B cell (primary cell): ENCODE measurements at regions not wholly inside any gene's neighbourhood (a gene's known extent, or its start where the extent isn't known, plus 50 kb on each side); places are given as distances from the start of the nearest gene placed in this dataset.

Experiments used
- ATAC-seq: fragments of 200-7000 bp; cut with Tn5 transposase; one replicate; pipeline ENCODE4 v1.10.0; 2021; ENCODE audit warnings: low read depth, mild to moderate bottlenecking, moderate number of reproducible peaks, moderate library complexity
- CTCF ChIA-PET: fragments of 350-600 bp; sonication (Branson Sonifier 250); formaldehyde crosslinking; loops from one replicate; lab custom pipeline; 2021; ENCODE audit warnings: antibody characterized with exemption, inconsistent platforms; lab: Charles Lee
- POLR2A ChIA-PET: fragments of 350-600 bp; sonication (Branson Sonifier 250); formaldehyde crosslinking; loops from one replicate; lab custom pipeline; 2021; ENCODE audit warnings: antibody characterized with exemption; lab: Charles Lee
- DNase-seq: peaks from one replicate; pipeline ENCODE4 v3.0.0; 2013
- H2AFZ ChIP-seq: 2 replicates; pipeline ENCODE4 v1.6.1; 2012; ENCODE audit warnings: mild to moderate bottlenecking, low read depth, low read length; ENCODE audit not compliant: insufficient read depth, poor library complexity, severe bottlenecking
- H3K27ac ChIP-seq, 2 donors: 1 replicate in 1 of 2; 2 replicates in 1 of 2; pipeline ENCODE4 v1.5.1; 2012 to 2013; ENCODE audit warnings: low read length in 2 of 2, mild to moderate bottlenecking in 2 of 2, moderate library complexity in 1 of 2
- H3K27me3 ChIP-seq, 4 experiments: fragments of 200-600 bp in 1 of 4; sonication (generic) in 1 of 4; replicated peaks in 1 of 4; 1 replicate in 2 of 4; 2 replicates in 2 of 4; pipeline versions ENCODE4 v1.6.1 to v1.7.0; 2013 to 2016; ENCODE audit warnings: low read length in 3 of 4, mild to moderate bottlenecking in 2 of 4, mixed read lengths in 1 of 4, moderate library complexity in 1 of 4; ENCODE audit not compliant: insufficient read depth in 4 of 4, control insufficient read depth in 3 of 4; ENCODE audit errors: control extremely low read depth in 1 of 4
- H3K36me3 ChIP-seq, 2 experiments: replicated peaks in 1 of 2; 1 replicate in 1 of 2; 2 replicates in 1 of 2; pipeline versions ENCODE4 v1.6.1 to v1.7.1; 2013; ENCODE audit warnings: low read length in 1 of 2; ENCODE audit not compliant: insufficient read depth in 2 of 2, control insufficient read depth in 1 of 2; ENCODE audit errors: control extremely low read depth in 1 of 2, extremely low read depth in 1 of 2
- H3K4me1 ChIP-seq, 2 donors: fragments of 200-600 bp in 1 of 2; sonication (generic) in 1 of 2; 1 replicate in 1 of 2; 2 replicates in 1 of 2; pipeline versions ENCODE4 v1.5.1 to v1.6.1; 2013 to 2017; ENCODE audit warnings: low read length in 2 of 2; ENCODE audit not compliant: control insufficient read depth in 2 of 2, insufficient read depth in 2 of 2
- H3K4me2 ChIP-seq: replicated peaks from 2 replicates; pipeline ENCODE3; 2012; ENCODE audit warnings: mild to moderate bottlenecking, low read depth, low read length; ENCODE audit not compliant: poor library complexity, severe bottlenecking
- H3K4me3 ChIP-seq, 5 experiments: fragments of 200-600 bp in 1 of 5; sonication (generic) in 1 of 5; 1 replicate in 3 of 5; 2 replicates in 2 of 5; pipeline versions ENCODE4 v1.5.1 to v1.7.0; 2011 to 2016; ENCODE audit warnings: low read length in 4 of 5, mild to moderate bottlenecking in 4 of 5, low read depth in 2 of 5, control low read depth in 1 of 5, moderate library complexity in 1 of 5; ENCODE audit not compliant: insufficient read depth in 1 of 5; ENCODE audit errors: control extremely low read depth in 1 of 5, extremely low read depth in 1 of 5
- H3K79me2 ChIP-seq: fragments of 200-600 bp; sonication (generic); one replicate; pipeline ENCODE4 v1.6.0; 2016; ENCODE audit warnings: low read length; ENCODE audit not compliant: control insufficient read depth, insufficient read depth
- H3K9ac ChIP-seq: fragments of 200-600 bp; sonication (generic); 2 replicates; pipeline ENCODE4 v1.6.1; 2017; ENCODE audit warnings: mild to moderate bottlenecking, low read length, moderate library complexity
- H3K9me3 ChIP-seq, 3 donors: one replicate each; pipeline versions ENCODE4 v1.6.1 to v1.7.1; 2013; ENCODE audit warnings: low read length in 2 of 3; ENCODE audit not compliant: control insufficient read depth in 2 of 3, insufficient read depth in 1 of 3; ENCODE audit errors: control extremely low read depth in 1 of 3
- H4K20me1 ChIP-seq: 2 replicates; pipeline ENCODE4 v1.6.0; 2012; ENCODE audit warnings: mild to moderate bottlenecking, low read length; ENCODE audit not compliant: insufficient read depth, control insufficient read depth, poor library complexity, severe bottlenecking
- H3K27ac Mint-ChIP-seq: one replicate; pipeline ENCODE4 v1.8.0; 2021; ENCODE audit warnings: mixed read lengths
- H3K27me3 Mint-ChIP-seq: one replicate; pipeline ENCODE4 v1.8.0; 2021; ENCODE audit warnings: mixed read lengths
- H3K4me1 Mint-ChIP-seq: one replicate; pipeline ENCODE4 v1.8.0; 2021; ENCODE audit warnings: mixed read lengths
- H3K4me3 Mint-ChIP-seq: one replicate; pipeline ENCODE4 v1.8.0; 2021; ENCODE audit warnings: mixed read lengths
- H3K9me3 Mint-ChIP-seq: one replicate; pipeline ENCODE4 v1.8.0; 2022; ENCODE audit warnings: mixed read lengths; ENCODE audit not compliant: insufficient read depth
- CTCF ChIP-seq: fragments of 200-600 bp; IDR thresholded peaks from one replicate; pipeline ENCODE4 v1.8.0; 2022; ENCODE audit warnings: antibody characterized with exemption, mild to moderate bottlenecking
- EZH2 ChIP-seq: IDR thresholded peaks from 2 replicates; pipeline ENCODE4 v1.6.1; 2012; ENCODE audit warnings: borderline replicate concordance, low read depth, mild to moderate bottlenecking, moderate library complexity, low read length; ENCODE audit not compliant: insufficient read depth, poor library complexity, severe bottlenecking
- WGBS: methylation state at CpG from one replicate; pipeline ENCODE4 v1.1.5; 2013; ENCODE audit warnings: missing lambda C conversion rate; ENCODE audit not compliant: insufficient coverage; 5-methylcytosine and 5-hydroxymethylcytosine counted together
- intact Hi-C: fragments of 100-400 bp; cut with micrococcal nuclease; formaldehyde crosslinking; loops from one replicate; pipeline ENCODE4 v1.10.0; 2022

GRCh38 chr13:73578251-73578875 lies 519.6 kb downstream of the KLF5 start:
- no peaks in the 10 kb centered on the region for H3K27me3 ChIP-seq
- Mint-ChIP-seq H3K27me3 (no peaks in the 10 kb centered on the region), H3K4me1 (no peaks in the 10 kb centered on the region), H3K9me3 (no peaks in the 10 kb centered on the region), H3K27ac (no peak overlapping the region), H3K4me3 (no peak overlapping the region)
- no peak for TF ChIP-seq EZH2
- TF ChIP-seq CTCF: no peak
- no peak overlapping the region for H3K9ac ChIP-seq
- no peaks in the 10 kb centered on the region for H4K20me1 ChIP-seq
- intact Hi-C loops: no loop called here
- H3K36me3 ChIP-seq: no peaks in the 10 kb centered on the region
- 93% methylated on average over 3 of the region's 6 CpGs for WGBS
- H3K4me1 ChIP-seq: no peaks in the 10 kb centered on the region
- ChIA-PET CTCF (no interaction called here), POLR2A (no interaction called here)
- no peak overlapping the region for H3K4me2 ChIP-seq
- no peak overlapping the region for H3K4me3 ChIP-seq
- H3K79me2 ChIP-seq: no peaks in the 10 kb centered on the region
- H3K27ac ChIP-seq: no peak overlapping the region
- no peak for DNase-seq
- H3K9me3 ChIP-seq: no peaks in the 10 kb centered on the region
- ATAC-seq: no peak
- H2AFZ ChIP-seq: no peak overlapping the region

DNA sequence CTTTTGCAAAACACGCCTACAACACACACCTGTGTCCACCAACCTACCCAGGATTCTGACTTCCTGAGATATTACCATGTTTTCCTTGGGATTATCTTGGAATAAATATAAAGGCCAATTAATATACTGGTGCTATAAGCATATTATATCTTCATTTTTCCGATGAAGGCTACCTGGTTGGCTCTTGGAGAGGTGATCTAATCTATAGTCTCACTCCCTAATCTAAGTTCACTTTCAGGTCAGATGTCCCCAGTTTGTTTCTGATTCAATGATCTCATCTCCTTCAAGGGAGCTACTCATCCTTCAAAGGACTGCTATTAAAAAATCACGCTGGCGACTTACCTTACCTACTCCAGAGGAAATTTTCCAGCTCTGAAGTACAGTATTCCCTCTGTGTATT lies 517.5 kb downstream of the KLF5 start:
- H3K4me3 ChIP-seq: no peak overlapping the region
- ATAC-seq (no peak), DNase-seq (no peak)
- no peak overlapping the region for H3K27ac Mint-ChIP-seq
- no peaks in the 10 kb centered on the region for H3K79me2 ChIP-seq
- intact Hi-C loops: no loop called here
- no peak overlapping the region for H3K4me2 ChIP-seq
- no peak overlapping the region for H3K9ac ChIP-seq
- WGBS: no CpG with 5 or more reads among the region's 4 CpGs
- POLR2A ChIA-PET: no interaction called here
- CTCF ChIA-PET: no interaction called here
- H3K9me3 ChIP-seq: no peaks in the 10 kb centered on the region
- TF ChIP-seq EZH2 (no peak), CTCF (no peak)
- no peak overlapping the region for H3K4me3 Mint-ChIP-seq
- H3K27me3 Mint-ChIP-seq: no peaks in the 10 kb centered on the region
- no peaks in the 10 kb centered on the region for H3K4me1 Mint-ChIP-seq
- H4K20me1 ChIP-seq: no peaks in the 10 kb centered on the region
- no peak overlapping the region for H3K27ac ChIP-seq
- H2AFZ ChIP-seq: no peak overlapping the region
- H3K4me1 ChIP-seq: no peaks in the 10 kb centered on the region
- H3K36me3 ChIP-seq: no peaks in the 10 kb centered on the region
- no peaks in the 10 kb centered on the region for H3K27me3 ChIP-seq
- no peaks in the 10 kb centered on the region for H3K9me3 Mint-ChIP-seq
